ENCODE measurements at regions not wholly inside any gene's neighbourhood (a gene's known extent, or its start where the extent isn't known, plus 50 kb on each side); places are given as distances from the start of the nearest gene placed in this dataset.
A peak's percentile ranks its signal among the peaks of the same experiment; 100 is the strongest.

DNA sequence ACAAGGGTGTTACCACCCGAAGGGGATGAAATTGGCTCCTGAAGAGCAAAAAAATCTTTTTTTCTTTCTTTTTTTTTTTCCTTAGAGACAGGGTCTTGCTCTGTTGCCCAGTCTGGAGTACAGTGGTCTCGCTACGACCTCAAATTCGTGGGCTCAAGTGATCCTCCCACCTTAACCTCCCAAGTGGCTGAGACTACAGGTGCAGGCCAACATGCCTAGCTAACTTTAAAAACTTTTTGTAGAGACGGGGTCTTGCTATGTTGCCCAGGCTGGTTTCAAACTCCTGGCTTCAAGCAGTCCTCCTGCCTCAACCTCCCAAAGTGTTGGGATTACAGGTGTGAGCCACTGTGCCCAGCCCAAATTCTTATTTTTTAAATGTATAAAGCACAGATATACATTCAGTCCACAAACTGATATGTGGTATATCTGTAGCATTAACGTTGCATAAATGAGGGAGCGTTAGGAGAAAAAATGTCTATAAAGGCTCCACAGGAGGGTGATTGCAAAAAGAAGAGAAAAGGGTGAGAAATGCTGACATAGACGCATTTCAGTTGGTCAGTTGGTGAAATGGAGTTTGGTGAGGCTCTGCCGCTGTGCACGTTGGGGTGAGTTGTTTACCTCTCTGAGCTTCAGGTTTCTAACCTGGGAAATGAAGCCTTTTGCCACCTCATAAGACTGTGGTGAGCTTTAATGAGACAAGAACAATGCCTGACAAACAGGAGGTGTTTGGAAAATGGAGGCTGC lies 100.7 kb upstream of the PODXL start:
- H3K4me3 ChIP-seq (ENCODE audit: low read depth, low read length) = no peak overlapping the region
- TF ChIP-seq, protein P1, sequence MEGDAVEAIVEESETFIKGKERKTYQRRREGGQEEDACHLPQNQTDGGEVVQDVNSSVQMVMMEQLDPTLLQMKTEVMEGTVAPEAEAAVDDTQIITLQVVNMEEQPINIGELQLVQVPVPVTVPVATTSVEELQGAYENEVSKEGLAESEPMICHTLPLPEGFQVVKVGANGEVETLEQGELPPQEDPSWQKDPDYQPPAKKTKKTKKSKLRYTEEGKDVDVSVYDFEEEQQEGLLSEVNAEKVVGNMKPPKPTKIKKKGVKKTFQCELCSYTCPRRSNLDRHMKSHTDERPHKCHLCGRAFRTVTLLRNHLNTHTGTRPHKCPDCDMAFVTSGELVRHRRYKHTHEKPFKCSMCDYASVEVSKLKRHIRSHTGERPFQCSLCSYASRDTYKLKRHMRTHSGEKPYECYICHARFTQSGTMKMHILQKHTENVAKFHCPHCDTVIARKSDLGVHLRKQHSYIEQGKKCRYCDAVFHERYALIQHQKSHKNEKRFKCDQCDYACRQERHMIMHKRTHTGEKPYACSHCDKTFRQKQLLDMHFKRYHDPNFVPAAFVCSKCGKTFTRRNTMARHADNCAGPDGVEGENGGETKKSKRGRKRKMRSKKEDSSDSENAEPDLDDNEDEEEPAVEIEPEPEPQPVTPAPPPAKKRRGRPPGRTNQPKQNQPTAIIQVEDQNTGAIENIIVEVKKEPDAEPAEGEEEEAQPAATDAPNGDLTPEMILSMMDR (IDR thresholded peaks at IDR 0.05; ENCODE audit: low read depth, low read length, missing control alignments) = no peak
- no peaks in the 10 kb centered on the region for H3K36me3 ChIP-seq (replicated peaks)
- H3K27me3 ChIP-seq (replicated peaks) = no peaks in the 10 kb centered on the region
- in situ Hi-C loops (cut with HindIII; ENCODE audit: low pct_ligation_motif_present, low sequenced_read_pairs) = no loop called here
- H3K27ac ChIP-seq = no peak overlapping the region
- no peak for DNase-seq

DNA sequence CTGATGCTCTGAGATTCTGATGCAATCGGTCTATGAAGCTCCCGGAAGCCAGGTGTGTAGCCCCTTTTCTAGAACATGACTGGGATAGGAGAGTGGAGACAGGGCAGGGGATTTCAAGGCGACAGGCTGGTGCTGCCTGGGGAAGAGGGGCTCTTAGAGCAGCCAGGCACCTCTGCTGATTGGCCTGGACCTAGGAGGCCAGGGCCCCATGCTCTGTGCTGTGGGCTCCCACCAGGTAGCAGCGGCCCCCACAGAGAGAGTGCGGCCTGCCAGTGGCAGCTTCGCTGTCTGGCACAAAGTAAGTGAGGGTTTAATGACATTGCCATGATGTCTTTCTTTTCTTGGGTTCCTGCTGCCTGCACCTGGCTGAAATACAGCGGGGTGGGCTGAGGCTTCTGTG lies 99.4 kb upstream of the PODXL start:
- no peaks in the 10 kb centered on the region for H3K27me3 ChIP-seq (replicated peaks)
- no peak overlapping the region for H3K4me3 ChIP-seq (ENCODE audit: low read depth, low read length)
- DNase-seq = no peak
- H3K27ac ChIP-seq = no peak overlapping the region
- TF ChIP-seq, protein P1 (IDR thresholded peaks at IDR 0.05; ENCODE audit: low read depth, low read length, missing control alignments) = no peak
- no peaks in the 10 kb centered on the region for H3K36me3 ChIP-seq (replicated peaks)
- in situ Hi-C loops (cut with HindIII; ENCODE audit: low pct_ligation_motif_present, low sequenced_read_pairs) = no loop called here

DNA sequence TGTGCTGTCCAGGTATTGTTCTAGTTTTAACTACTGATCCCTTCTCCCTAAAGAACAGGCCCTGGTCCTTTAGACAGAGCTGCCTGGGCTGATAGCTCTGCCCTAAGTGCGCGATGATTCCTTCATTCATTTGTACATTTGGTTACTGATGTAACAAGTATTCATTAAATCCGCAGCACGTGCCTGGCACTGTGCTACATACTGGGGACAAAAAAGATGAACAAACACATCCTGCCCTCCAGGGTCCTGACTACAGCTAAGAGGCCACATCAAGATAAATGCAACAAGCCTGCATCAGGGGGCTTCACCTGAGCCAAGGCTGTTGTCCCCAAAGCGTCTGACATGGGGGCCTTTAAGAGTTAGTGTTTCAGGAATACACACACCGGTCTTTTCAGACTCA lies 99.0 kb upstream of the PODXL start:
- Histone ChIP-seq H3K27ac (no peak overlapping the region), H3K27me3 (replicated peaks) (no peaks in the 10 kb centered on the region), H3K36me3 (replicated peaks) (no peaks in the 10 kb centered on the region), H3K4me3 (ENCODE audit: low read depth, low read length) (no peak overlapping the region)
- DNase-seq = no peak
- in situ Hi-C loops (cut with HindIII; ENCODE audit: low pct_ligation_motif_present, low sequenced_read_pairs) = no loop called here
- TF ChIP-seq, protein P1 (IDR thresholded peaks at IDR 0.05; ENCODE audit: low read depth, low read length, missing control alignments) = no peak

DNA sequence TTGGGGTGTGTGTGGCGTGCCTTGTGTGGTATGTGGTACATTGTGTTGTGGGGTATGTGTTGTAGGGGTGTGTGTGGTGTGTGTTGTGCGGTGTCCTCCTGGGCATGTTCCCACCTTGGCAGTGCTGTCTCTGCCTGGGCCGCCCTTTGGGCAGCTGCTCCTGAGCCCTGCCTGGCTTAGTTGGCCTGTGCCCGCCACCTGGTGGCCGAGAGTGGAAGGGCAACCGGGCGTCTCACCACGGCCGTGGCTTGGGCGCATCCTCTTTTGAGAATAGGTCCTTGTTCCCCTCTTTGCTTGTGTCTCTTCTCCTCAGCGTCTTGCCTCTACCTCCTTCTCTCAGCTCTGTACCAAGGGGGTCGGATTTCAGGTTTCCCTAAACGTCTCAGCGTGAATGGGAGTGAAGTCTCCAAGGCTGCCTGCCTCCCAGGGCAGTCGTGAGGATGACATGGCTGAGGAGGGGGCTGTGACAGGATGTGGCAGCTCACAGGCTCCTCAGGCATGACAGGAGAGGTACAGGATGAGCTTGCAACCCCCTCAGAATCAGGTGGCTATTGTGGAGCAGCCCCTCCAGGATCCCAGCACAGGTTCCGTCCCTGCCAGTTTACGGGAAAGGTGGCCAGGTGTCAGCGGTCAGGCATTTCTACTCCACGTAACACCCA lies 98.4 kb upstream of the PODXL start:
- no peak overlapping the region for H3K4me3 ChIP-seq (ENCODE audit: low read depth, low read length)
- DNase-seq = peak; percentile 77
- H3K36me3 ChIP-seq (replicated peaks) = no peaks in the 10 kb centered on the region
- in situ Hi-C loops (cut with HindIII; ENCODE audit: low pct_ligation_motif_present, low sequenced_read_pairs) = no loop called here
- no peaks in the 10 kb centered on the region for H3K27me3 ChIP-seq (replicated peaks)
- no peak overlapping the region for H3K27ac ChIP-seq
- TF ChIP-seq, protein P1 (IDR thresholded peaks at IDR 0.05; ENCODE audit: low read depth, low read length, missing control alignments) = peak; percentile 97

DNA sequence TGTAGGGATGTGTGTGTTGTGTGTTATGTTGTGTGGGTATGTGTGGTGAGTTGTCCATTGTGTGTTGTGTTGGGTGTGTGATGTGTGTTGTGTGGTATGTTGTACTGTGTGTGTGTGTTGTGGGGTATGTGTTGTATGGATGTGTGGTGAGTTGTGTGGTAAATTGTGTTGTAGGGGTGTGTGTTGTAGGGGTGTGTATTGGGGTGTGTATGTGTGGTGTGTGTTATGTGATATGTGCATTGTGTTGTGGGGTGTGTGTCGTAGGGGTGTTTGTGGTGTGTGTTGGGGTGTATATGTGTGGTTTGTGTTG lies 97.8 kb upstream of the PODXL start:
- H3K27me3 ChIP-seq (replicated peaks) = no peaks in the 10 kb centered on the region

More for the DNA sequence above, 97.8 kb upstream of the PODXL start:
- no peak overlapping the region for H3K27ac ChIP-seq
- TF ChIP-seq, protein P1 (IDR thresholded peaks at IDR 0.05; ENCODE audit: low read depth, low read length, missing control alignments) = no peak
- DNase-seq = no peak
- H3K36me3 ChIP-seq (replicated peaks) = no peaks in the 10 kb centered on the region
- no peak overlapping the region for H3K4me3 ChIP-seq (ENCODE audit: low read depth, low read length)
- in situ Hi-C loops (cut with HindIII; ENCODE audit: low pct_ligation_motif_present, low sequenced_read_pairs) = no loop called here
